ENCODE measurements at regions not wholly inside any gene's neighbourhood (a gene's known extent, or its start where the extent isn't known, plus 50 kb on each side); places are given as distances from the start of the nearest gene placed in this dataset.

GRCh38 chr3:147574621-147575020, 165.5 kb downstream of the ZIC1 start:
- no peak for TF ChIP-seq POLR2A (IDR thresholded peaks at IDR 0.05; ENCODE audit: low read depth)
- no peak for TF ChIP-seq POLR2AphosphoS5 (IDR thresholded peaks at IDR 0.05)
- TF ChIP-seq CTCF (IDR thresholded peaks at IDR 0.05), result no peak
- no peak for TF ChIP-seq EP300 (IDR thresholded peaks at IDR 0.05)
